GM12878 (cell line): ENCODE measurements at regions not wholly inside any gene's neighbourhood (a gene's known extent, or its start where the extent isn't known, plus 50 kb on each side); places are given as distances from the start of the nearest gene placed in this dataset.

Experiments used
- CUX1 ChIP-seq: IDR thresholded peaks from 2 replicates; pipeline ENCODE4 v1.6.1; 2012; ENCODE audit warnings: improper control_type of control experiment, low read depth, low read length; ENCODE audit not compliant: insufficient replicate concordance
- EZH2 ChIP-seq: IDR thresholded peaks from 2 replicates; pipeline ENCODE4 v1.6.1; 2012; ENCODE audit warnings: low read depth, mild to moderate bottlenecking, control low read depth, inconsistent platforms, low read length, borderline replicate concordance; ENCODE audit not compliant: control insufficient read depth
- JUNB ChIP-seq: IDR thresholded peaks from 2 replicates; pipeline ENCODE4 v1.6.1; 2016; ENCODE audit warnings: antibody characterized with exemption, mild to moderate bottlenecking
- POLR2A ChIP-seq: IDR thresholded peaks from 2 replicates; pipeline ENCODE4 v1.6.1; 2011; ENCODE audit warnings: low read depth, mild to moderate bottlenecking, low read length
- SUZ12 ChIP-seq: fragments of 200-600 bp; sonication (generic); IDR thresholded peaks from one replicate; pipeline ENCODE4 v1.6.1; 2018; ENCODE audit warnings: antibody characterized with exemption, mild to moderate bottlenecking; ENCODE audit not compliant: unreplicated experiment
- TCF3 ChIP-seq: IDR thresholded peaks from 2 replicates; pipeline ENCODE4 v1.6.1; 2012; ENCODE audit warnings: low read depth, mild to moderate bottlenecking, low read length, borderline replicate concordance; ENCODE audit not compliant: insufficient read depth

GRCh38 chr4:120209706-120210105 is 143.1 kb upstream of the MAD2L1 start:
- TF ChIP-seq JUNB (no peak), EZH2 (no peak), SUZ12 (no peak), POLR2A (no peak), TCF3 (no peak), CUX1 (no peak)
